ENCODE measurements at regions not wholly inside any gene's neighbourhood (a gene's known extent, or its start where the extent isn't known, plus 50 kb on each side); places are given as distances from the start of the nearest gene placed in this dataset.
"Not testable (repeated sequence)": the region's sequence is repeated elsewhere in the genome, so short reads cannot be mapped to it uniquely, and the experiment has no call there.

DNA sequence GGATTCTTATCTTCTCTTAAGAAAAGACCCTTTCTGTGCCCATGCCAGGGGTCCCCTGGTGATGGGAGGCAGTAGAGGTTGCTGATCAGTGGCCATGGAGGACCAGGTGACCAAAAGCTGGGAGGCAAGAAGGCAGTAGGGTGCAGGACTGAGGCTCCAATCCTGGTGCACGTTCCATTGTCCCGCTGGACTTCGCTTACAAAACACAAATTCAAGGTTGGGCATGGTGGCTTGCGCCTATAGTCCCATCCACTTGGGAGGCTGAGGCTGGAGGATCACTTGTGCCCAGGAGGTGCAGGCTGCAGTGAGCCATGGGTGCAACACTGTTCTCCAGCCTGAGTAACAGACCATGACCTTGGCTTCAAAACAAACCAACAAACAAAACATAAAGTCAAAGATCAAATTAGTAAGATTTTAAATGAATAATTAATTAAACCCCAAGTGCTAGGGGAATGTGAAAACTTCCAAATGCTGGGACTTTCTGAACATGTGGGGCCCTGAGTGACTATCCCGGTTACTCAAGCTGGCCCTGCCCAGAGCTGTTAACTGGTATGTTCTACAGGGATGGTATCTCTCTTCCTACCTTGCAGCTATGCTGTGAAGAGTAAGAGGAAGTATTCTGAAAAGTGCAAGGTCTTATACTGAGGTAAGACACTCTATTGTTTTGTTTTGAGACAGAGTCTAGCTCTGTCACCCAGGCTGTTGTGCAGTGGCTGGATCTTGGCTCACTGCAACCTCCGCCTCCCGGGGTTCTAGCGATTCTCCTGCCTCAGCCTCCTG, 97.6 kb downstream of the LYZL2 start:
- peak; percentile 70 for ATAC-seq

DNA sequence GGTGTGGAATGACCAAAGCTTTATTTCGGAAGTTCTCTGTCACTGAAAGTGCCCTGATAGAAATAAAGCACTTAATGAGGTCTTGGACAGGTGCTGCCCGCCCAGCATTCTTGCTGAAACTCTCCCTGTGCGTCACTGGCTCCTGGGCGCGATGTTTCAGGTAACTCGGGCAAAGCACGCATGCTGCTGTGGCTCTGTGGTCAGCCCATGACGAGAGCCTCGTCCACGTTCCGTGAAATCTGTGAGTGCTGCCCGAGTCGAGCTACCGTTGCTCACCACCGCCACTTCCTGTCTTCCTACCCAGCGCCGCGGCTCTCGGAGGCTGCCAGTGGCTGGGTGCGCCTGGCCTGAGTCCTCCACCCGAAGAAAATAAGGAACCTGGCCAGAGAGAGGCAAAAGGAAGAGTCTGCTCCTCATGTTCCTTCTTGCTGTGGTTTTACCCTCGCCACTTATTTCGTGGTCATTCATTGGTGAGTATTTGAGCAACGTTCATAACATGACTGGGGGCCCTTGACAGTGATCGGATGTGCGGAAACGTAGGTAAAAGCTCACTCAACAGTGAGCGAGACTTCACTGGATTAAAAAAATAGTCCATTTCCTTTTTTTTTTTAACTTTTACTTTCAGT, 95.5 kb downstream of the MAP3K8 start:
- ATAC-seq = peak; percentile 43

DNA sequence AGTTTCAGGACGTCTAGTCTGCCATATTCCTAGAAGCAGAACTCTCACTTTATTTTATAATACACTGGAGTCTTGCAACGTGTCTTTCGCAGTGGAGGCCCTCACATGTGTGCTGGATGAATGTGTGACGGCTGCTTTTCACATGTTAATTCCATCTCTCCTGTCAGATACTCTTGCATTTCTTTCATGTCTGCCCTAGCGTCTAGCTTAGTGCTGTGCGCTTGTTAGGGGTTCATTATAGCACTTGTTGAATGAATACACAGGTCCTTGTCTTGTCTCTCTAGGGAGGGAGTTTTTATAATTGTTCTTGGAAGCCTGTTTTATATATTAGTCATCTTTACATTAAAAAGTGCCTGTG, 94.4 kb downstream of the MAP3K8 start:
- no peak for ATAC-seq

DNA sequence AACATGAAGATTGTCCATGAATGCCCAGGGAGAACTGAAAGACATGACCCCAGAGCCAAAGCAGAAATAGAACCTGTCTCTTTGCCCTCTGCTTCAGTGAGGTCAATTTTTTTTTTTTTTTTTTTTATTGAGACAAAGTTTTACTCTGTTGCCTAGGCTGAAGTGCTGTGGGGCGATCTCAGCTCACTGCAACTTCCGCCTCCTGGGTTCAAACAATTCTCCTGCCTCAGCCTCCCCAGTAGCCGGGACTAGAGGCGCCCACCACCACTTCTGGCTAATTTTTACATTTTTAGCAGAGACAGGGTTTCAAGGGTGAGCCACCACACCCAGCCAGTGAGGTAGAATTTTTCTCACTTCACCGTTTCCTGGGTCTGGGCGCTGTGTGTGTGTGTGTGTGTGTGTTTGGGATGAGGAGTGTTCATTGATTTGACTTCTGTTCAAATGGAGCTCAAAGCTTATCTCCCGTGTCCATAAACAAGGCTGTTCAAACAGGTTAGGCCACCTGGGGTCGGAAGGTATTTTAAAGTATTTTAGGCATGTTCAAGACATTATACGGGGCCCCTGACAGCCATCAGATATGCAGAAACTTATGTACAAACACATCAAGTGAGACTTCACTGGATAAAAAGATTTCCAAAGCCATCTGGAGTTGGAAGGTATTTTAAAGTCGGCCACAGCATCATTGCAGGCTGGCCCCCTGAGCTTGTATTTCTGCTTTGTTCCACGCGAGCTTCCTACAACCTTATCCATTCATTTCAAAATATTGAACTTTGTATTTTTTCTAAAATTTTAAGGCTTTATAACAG, 93.8 kb downstream of the MAP3K8 start:
- no peak for ATAC-seq

DNA sequence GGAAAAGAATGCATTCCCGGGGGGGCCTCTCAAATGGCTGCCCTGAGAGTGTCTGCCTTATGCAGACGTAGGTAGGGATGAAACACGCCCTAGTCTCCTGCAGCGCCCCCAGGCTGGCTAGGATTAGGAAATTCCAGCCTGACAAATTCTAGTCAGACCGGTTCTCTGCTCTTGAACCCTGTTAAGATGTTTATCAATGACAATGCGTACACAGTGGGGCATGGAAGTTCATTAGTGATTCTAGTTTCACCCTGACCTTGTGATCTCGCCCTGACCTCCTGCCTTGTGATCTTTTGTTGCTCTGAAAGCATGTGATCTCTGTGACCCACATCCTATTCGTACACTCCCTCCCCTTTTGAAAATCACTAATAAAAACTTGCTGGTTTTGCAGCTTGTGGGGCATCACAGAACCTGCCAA, 88.7 kb downstream of the MAP3K8 start:
- not testable (repeated sequence) for ATAC-seq

DNA sequence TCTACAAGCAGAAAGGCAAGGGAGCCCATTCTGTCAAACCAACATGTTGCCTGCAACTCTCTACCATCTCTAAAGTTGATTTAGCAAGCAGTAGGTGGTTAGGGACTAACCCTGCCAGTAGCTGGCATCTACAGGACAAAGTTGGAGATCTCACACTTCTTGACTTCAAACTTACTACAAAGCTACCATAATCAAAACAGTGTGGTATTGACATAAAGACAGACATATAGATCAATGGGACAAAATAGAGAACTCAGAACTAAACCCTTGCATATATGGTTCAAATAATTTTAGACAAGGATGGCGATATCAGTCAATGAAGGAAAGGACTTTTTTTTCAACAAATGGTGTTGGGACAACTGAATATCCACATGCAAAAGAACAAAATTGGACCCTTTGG, 84.9 kb downstream of the MAP3K8 start:
- ATAC-seq = no peak
